Astrocyte of the cerebellum (primary cell): ENCODE measurements at regions not wholly inside any gene's neighbourhood (a gene's known extent, or its start where the extent isn't known, plus 50 kb on each side); places are given as distances from the start of the nearest gene placed in this dataset.
"Not testable (repeated sequence)": the region's sequence is repeated elsewhere in the genome, so short reads cannot be mapped to it uniquely, and the experiment has no call there.

Experiments used
- DNase-seq: peaks from one replicate; pipeline ENCODE4 v3.0.0-alpha.2; 2011; ENCODE audit warnings: low read depth
- H3K4me3 ChIP-seq: 2 replicates; pipeline ENCODE4 v1.5.1; 2011; ENCODE audit warnings: mild to moderate bottlenecking, low read depth, low read length, moderate library complexity
- CTCF ChIP-seq: IDR thresholded peaks from 2 replicates; pipeline ENCODE4 v1.5.1; 2012; ENCODE audit warnings: low read length, low read depth, moderate library complexity, mild to moderate bottlenecking; ENCODE audit errors: missing control alignments
- in situ Hi-C: cut with HindIII; loops from 2 replicates; pipeline ENCODE4 v1.10.0; 2017; ENCODE audit warnings: low sequenced_read_pairs

DNA sequence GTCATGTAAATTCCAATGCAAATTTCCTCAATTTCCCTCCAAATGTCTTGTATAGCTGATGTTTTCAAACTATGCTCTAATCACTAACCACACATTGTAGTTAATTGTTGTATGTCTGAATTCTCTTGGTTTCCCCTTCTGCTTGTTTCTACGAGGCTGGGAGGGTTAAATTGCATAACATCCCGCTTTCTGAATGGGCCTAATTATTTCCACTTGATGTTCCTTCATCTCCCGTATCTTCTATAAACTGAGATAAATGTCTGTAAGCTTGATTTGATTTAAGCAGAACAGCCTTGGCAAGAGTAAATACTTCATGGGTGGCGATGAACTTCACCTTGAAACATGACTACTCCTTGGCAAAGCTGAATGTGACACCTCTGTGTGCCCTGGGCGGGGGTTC, 72.2 kb downstream of the SERINC2 start:
- H3K4me3 ChIP-seq, result no peak overlapping the region
- TF ChIP-seq CTCF, result no peak
- in situ Hi-C loops, result no loop called here
- no peak for DNase-seq

DNA sequence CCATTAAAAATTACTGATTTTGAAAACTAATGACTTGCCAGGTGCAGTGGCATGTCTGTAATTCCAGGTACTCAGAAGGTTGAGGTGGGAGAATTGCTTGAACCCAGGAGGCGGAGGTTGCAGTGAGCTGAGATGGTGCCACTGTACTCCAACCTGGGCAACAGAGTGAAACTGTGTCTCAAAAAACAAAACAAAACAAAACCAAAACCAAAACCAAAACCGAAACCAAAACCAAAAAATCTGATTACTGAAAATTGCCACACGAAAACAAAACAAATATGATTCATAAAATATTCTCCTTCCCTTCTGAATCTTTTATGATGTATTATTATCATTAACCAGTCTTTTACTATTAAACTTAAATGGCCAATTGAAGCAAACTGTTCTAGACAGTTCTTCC, 74.1 kb downstream of the SERINC2 start:
- in situ Hi-C loops, result no loop called here
- DNase-seq, result no peak

GRCh38 chr1:31487721-31488293, 74.8 kb downstream of the SERINC2 start:
- DNase-seq, result no peak
- TF ChIP-seq CTCF, result no peak
- no peak overlapping the region for H3K4me3 ChIP-seq
- in situ Hi-C loops, result no loop called here

More for the DNA sequence above, 74.1 kb downstream of the SERINC2 start:
- no peak overlapping the region for H3K4me3 ChIP-seq
- TF ChIP-seq CTCF, result no peak

- in situ Hi-C loops, result no loop called here
- no peak overlapping the region for H3K4me3 ChIP-seq
- DNase-seq, result no peak
- no peak for TF ChIP-seq CTCF
These were observed 75.5 kb downstream of the SERINC2 start for GRCh38 chr1:31488528-31488927.

- DNase-seq, in situ Hi-C loops, H3K4me3 ChIP-seq: not testable (repeated sequence)
These were observed 76.6 kb downstream of the SERINC2 start for GRCh38 chr1:31489575-31489974.

DNA sequence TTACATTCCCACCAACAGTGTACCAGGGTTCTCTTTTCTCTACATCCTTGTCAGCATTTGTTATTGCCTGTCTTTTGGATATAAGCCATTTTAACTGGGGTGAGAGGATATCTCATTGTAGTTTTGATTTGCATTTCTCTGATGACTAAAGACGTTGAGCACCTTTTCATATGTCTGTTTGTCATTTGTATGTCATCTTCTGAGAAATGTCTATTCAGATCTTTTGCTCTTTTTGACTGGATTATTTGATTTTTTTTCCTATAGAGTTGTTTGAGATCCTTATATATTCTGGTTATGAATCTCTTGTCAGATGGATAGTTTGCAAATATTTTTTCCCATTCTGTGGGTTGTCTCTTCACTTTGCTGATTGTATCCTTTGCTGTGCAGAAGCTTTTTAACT, 77.6 kb downstream of the SERINC2 start:
- DNase-seq, in situ Hi-C loops: not testable (repeated sequence)

DNA sequence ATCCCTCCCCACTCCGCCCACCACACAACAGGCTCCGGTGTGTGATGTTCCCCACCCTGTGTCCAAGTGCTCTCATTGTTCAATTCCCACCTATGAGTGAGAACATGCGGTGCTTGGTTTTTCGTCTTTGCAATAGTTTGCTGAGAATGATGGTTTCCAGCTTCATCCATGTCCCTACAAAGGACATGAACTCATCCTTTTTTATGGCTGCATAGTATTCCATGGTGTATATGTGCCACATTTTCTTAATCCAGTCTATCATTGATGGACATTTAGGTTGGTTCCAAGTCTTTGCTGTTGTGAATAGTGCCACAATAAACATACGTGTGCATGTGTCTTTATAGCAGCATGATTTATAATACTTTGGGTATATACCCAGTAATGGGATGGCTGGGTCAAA, 81.0 kb upstream of the TINAGL1 start:
- in situ Hi-C loops, DNase-seq, H3K4me3 ChIP-seq: not testable (repeated sequence)

More for the DNA sequence above, 77.6 kb downstream of the SERINC2 start:
- H3K4me3 ChIP-seq, result not testable (repeated sequence)

DNA sequence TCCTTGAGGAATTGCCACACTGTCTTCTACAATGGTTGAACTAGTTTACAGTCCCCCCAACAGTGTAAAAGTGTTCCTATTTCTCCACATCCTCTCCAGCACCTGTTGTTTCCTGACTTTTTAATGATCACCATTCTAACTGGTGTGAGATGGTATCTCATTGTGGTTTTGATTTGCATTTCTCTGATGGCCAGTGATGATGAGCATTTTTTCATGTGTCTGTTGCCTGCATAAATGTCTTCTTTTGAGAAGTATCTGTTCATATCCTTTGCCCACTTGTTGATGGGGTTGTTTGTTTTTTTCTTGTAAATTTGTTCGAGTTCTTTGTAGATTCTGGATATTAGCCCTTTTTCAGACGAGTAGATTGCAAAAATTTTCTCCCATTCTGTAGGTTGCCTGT, 80.5 kb upstream of the TINAGL1 start:
- DNase-seq, H3K4me3 ChIP-seq, in situ Hi-C loops: not testable (repeated sequence)

DNA sequence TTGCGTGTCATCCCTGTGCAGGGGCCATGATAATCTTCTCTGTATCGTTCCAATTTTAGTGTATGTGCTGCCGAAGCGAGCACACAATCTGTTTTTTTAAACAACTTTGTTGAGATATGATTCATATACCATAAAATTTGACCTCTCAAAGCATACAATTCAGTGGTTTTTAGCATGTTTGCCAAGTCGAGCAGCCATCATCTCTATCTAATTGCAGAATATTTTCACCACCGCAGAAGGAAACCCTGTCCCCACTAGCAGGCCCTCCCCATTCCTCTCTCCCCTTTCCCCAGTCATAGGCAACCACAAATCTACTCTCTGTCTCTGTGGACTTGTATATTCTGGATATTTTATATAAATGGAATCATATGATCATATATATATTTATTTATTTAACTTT, 78.7 kb upstream of the TINAGL1 start:
- DNase-seq, result no peak
- H3K4me3 ChIP-seq, result no peak overlapping the region
- in situ Hi-C loops, result no loop called here
- TF ChIP-seq CTCF, result no peak
